ENCODE measurements at regions not wholly inside any gene's neighbourhood (a gene's known extent, or its start where the extent isn't known, plus 50 kb on each side); places are given as distances from the start of the nearest gene placed in this dataset.
A peak's percentile ranks its signal among the peaks of the same experiment; 100 is the strongest.

DNA sequence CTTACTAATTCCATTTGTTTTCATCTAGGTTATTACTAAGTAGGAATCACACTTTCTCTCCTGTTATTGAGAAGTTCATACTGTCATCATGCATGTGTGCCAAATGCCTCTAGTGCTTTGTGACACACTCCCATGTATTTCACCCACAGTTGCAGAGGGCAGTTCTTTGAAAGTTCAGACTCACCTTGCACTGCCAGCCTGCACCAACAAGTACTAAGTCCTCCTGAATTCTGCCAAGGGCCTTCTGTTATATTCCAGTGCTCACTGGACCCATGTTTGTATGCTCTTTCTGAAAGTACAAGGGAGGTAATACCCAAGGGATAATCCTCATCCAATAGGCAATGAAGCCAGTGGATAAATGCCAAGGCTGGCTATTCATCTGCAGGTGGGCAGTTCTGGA lies 136.6 kb upstream of the ARPP21 start:
- Histone ChIP-seq H3K4me1 (ENCODE audit: control insufficient read depth, insufficient read depth, low read length) (peaks cover 5% of the 10 kb centered on the region), H3K36me3 (ENCODE audit: control insufficient read depth, insufficient read depth, low read length) (no peaks in the 10 kb centered on the region), H3K27me3 (ENCODE audit: control insufficient read depth, insufficient read depth, low read length) (no peaks in the 10 kb centered on the region), H3K27ac (ENCODE audit: low read depth, low read length) (no peak overlapping the region), H3K4me3 (ENCODE audit: low read depth, low read length) (no peak overlapping the region), H3K9me3 (ENCODE audit: control insufficient read depth, insufficient read depth, low read length) (no peaks in the 10 kb centered on the region)
- no peak for DNase-seq (ENCODE audit: low read depth in 4 of 6, low spot score in 6 of 6)

DNA sequence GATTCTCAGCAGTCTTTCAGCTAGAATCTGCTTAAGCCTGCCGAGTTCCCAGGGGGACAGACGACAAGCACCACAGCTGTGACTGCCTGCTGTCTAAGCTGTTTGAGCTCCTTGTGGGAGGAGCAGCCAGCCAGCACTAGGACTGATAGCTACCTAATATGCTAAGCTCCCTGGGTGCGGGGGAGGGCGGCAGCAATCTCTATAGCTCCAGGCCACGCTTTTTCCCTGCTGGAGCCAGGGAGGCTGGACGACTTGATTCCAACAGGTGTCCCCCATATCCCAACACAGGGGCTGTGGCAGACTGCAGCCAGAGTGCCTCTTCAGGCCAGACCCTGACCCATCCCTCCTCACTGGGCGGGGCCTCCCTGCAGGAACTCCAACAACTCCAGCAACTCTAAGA lies 134.1 kb upstream of the ARPP21 start:
- Histone ChIP-seq H3K27ac (ENCODE audit: low read depth, low read length) (no peak overlapping the region), H3K36me3 (ENCODE audit: control insufficient read depth, insufficient read depth, low read length) (no peaks in the 10 kb centered on the region)

DNA sequence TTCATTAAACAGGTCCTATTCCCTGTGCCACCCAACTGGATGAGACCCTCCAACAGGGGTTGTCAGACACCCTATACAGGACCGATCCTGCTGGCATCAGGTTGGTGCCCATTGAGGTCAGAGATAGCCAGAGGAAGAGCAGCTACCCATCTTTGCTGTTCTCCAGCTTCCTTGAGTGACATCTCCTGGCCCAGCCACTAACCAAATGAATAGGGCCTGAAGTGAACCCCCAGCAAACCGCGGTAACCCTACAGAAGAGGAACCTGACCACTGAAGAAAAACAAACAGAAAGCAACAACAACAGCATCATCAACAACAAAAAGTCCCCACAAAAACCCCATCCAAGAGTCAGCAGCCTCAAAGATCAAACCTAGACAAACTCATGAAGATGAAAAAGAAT lies 133.6 kb upstream of the ARPP21 start:
- Histone ChIP-seq H3K36me3 (ENCODE audit: control insufficient read depth, insufficient read depth, low read length) (no peaks in the 10 kb centered on the region), H3K27ac (ENCODE audit: low read depth, low read length) (no peak overlapping the region), H3K27me3 (ENCODE audit: control insufficient read depth, insufficient read depth, low read length) (no peaks in the 10 kb centered on the region), H3K9me3 (ENCODE audit: control insufficient read depth, insufficient read depth, low read length) (no peaks in the 10 kb centered on the region), H3K4me3 (ENCODE audit: low read depth, low read length) (no peak overlapping the region), H3K4me1 (ENCODE audit: control insufficient read depth, insufficient read depth, low read length) (peaks cover 5% of the 10 kb centered on the region)
- no peak for DNase-seq (ENCODE audit: low read depth in 4 of 6, low spot score in 6 of 6)
- WGBS (ENCODE audit: insufficient coverage), result 97% methylated on average over 3 of the region's 3 CpGs

More for the DNA sequence above, 134.1 kb upstream of the ARPP21 start:
- Histone ChIP-seq H3K27me3 (ENCODE audit: control insufficient read depth, insufficient read depth, low read length) (no peaks in the 10 kb centered on the region), H3K4me1 (ENCODE audit: control insufficient read depth, insufficient read depth, low read length) (peaks cover 5% of the 10 kb centered on the region), H3K9me3 (ENCODE audit: control insufficient read depth, insufficient read depth, low read length) (no peaks in the 10 kb centered on the region), H3K4me3 (ENCODE audit: low read depth, low read length) (no peak overlapping the region)
- WGBS (ENCODE audit: insufficient coverage), result 33% methylated on average over 7 of the region's 7 CpGs
- peak in 3 of 6 donors; percentile 20 to 83 (median 61) for DNase-seq (ENCODE audit: low read depth in 4 of 6, low spot score in 6 of 6)

DNA sequence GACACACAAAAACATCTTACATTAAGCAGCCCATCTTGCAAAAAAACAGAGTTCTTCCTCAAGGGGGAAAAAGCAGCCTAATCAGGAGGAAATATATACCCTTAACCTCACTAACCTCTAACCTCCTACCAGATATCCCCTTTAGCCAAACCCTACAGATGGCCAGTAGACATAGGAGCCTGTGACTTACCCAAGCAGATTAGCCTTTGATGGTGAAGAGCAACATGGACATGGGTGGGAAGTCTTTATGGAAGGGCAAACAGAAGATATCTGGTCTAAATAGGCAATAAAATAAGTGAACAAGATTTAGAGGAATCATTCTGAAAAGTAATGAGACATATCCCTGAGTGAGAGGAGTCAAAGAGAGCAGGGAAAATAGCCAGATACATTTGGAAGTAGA lies 119.4 kb upstream of the ARPP21 start:
- no peak for DNase-seq (ENCODE audit: low read depth in 4 of 6, low spot score in 6 of 6)
- no peaks in the 10 kb centered on the region for H3K9me3 ChIP-seq (ENCODE audit: control insufficient read depth, insufficient read depth, low read length)
- H3K36me3 ChIP-seq (ENCODE audit: control insufficient read depth, insufficient read depth, low read length), result no peaks in the 10 kb centered on the region
- H3K27ac ChIP-seq (ENCODE audit: low read depth, low read length), result no peak overlapping the region
- no peaks in the 10 kb centered on the region for H3K4me1 ChIP-seq (ENCODE audit: control insufficient read depth, insufficient read depth, low read length)
- H3K4me3 ChIP-seq (ENCODE audit: low read depth, low read length), result no peak overlapping the region
- no peaks in the 10 kb centered on the region for H3K27me3 ChIP-seq (ENCODE audit: control insufficient read depth, insufficient read depth, low read length)

DNA sequence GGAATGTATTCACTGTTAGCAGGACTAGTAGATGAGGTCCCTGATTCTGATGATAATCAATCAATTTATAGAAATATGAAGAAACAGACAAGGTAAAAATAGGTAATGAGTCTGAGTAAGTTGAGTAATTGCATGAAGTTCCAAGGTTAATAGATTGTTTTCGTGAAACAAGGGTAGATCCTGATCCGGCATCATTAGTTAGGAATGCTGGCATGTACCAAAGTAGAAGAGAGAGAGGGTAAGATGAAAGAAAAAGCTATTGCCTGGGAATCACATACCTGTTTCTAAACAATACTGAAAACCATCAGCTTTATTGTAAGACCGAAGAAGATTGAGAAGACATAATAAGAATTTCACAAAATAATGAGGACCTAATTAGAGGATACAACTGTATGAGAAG lies 118.1 kb upstream of the ARPP21 start:
- H3K27ac ChIP-seq (ENCODE audit: low read depth, low read length), result no peak overlapping the region
- no peaks in the 10 kb centered on the region for H3K9me3 ChIP-seq (ENCODE audit: control insufficient read depth, insufficient read depth, low read length)
- no peaks in the 10 kb centered on the region for H3K27me3 ChIP-seq (ENCODE audit: control insufficient read depth, insufficient read depth, low read length)
- DNase-seq (ENCODE audit: low read depth in 4 of 6, low spot score in 6 of 6), result no peak
- WGBS (ENCODE audit: insufficient coverage), result 86% methylated on average over 1 of the region's 3 CpGs
- H3K36me3 ChIP-seq (ENCODE audit: control insufficient read depth, insufficient read depth, low read length), result no peaks in the 10 kb centered on the region
- no peak overlapping the region for H3K4me3 ChIP-seq (ENCODE audit: low read depth, low read length)
- H3K4me1 ChIP-seq (ENCODE audit: control insufficient read depth, insufficient read depth, low read length), result no peaks in the 10 kb centered on the region

DNA sequence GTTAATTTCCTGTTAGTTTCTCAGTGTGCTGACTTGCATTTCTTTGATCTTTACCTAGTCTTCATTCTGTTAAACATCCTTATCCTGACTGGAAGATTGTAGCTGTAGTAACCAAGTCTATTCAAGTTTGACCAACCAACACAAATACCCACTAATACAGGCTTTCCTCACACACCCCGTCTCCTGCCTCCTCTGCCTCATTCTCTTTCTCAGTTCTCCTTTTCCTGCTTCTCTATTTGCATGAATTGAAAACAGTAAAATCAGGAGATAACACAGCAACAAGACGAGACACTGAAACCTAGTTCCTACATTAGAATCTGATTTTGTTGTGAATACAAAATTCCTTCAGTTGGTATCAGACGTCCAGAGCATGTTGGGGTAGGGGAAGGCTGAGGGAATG lies 116.9 kb upstream of the ARPP21 start:
- WGBS (ENCODE audit: insufficient coverage), result 70% methylated on average over 2 of the region's 3 CpGs
- no peaks in the 10 kb centered on the region for H3K9me3 ChIP-seq (ENCODE audit: control insufficient read depth, insufficient read depth, low read length)
- H3K27me3 ChIP-seq (ENCODE audit: control insufficient read depth, insufficient read depth, low read length), result no peaks in the 10 kb centered on the region
- H3K27ac ChIP-seq (ENCODE audit: low read depth, low read length), result no peak overlapping the region
- H3K4me1 ChIP-seq (ENCODE audit: control insufficient read depth, insufficient read depth, low read length), result no peaks in the 10 kb centered on the region
- no peaks in the 10 kb centered on the region for H3K36me3 ChIP-seq (ENCODE audit: control insufficient read depth, insufficient read depth, low read length)
- H3K4me3 ChIP-seq (ENCODE audit: low read depth, low read length), result no peak overlapping the region
- DNase-seq (ENCODE audit: low read depth in 4 of 6, low spot score in 6 of 6), result no peak

DNA sequence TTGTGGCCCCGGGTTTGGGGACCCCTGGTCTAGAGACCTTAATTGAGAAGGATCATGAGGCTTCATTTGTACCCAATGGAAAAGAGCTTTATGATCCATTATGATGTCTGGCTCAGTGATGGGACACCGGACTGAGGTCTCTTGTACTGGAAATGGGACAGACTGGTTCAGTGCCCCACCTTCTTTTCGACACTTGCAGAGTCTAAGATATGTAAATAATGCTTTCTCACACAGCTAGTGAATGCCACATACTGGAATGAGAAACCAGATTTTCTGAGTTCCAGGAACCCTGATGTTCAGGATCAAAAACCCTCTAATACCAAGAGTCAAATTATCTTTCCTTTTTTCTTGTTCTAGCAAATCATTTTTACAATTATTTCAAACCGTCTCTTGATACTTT lies 116.3 kb upstream of the ARPP21 start:
- Histone ChIP-seq H3K4me1 (ENCODE audit: control insufficient read depth, insufficient read depth, low read length) (no peaks in the 10 kb centered on the region), H3K4me3 (ENCODE audit: low read depth, low read length) (no peak overlapping the region), H3K27ac (ENCODE audit: low read depth, low read length) (no peak overlapping the region), H3K36me3 (ENCODE audit: control insufficient read depth, insufficient read depth, low read length) (no peaks in the 10 kb centered on the region), H3K9me3 (ENCODE audit: control insufficient read depth, insufficient read depth, low read length) (no peaks in the 10 kb centered on the region), H3K27me3 (ENCODE audit: control insufficient read depth, insufficient read depth, low read length) (no peaks in the 10 kb centered on the region)
- WGBS (ENCODE audit: insufficient coverage), result 91% methylated on average over 4 of the region's 4 CpGs
- no peak for DNase-seq (ENCODE audit: low read depth in 4 of 6, low spot score in 6 of 6)

DNA sequence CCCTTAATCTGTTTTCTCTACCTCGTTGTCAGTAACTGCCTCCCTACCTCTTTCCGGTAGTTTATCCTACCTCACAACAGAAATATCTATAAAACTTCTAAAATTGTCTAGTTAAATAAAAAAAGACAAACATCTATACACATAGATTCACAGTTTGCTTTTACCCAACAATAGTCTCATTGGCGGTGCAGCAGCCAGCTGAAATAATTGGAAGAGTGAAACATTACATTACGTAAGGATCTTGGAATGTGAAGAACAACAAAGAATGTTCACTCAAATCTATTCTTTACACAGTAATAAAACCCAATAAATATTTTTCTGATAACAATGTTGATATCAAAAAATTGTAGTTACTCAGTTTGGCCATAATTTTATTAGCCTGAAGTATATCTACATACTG lies 115.5 kb upstream of the ARPP21 start:
- Histone ChIP-seq H3K27me3 (ENCODE audit: control insufficient read depth, insufficient read depth, low read length) (no peaks in the 10 kb centered on the region), H3K4me1 (ENCODE audit: control insufficient read depth, insufficient read depth, low read length) (no peaks in the 10 kb centered on the region), H3K4me3 (ENCODE audit: low read depth, low read length) (no peak overlapping the region), H3K27ac (ENCODE audit: low read depth, low read length) (no peak overlapping the region), H3K9me3 (ENCODE audit: control insufficient read depth, insufficient read depth, low read length) (no peaks in the 10 kb centered on the region), H3K36me3 (ENCODE audit: control insufficient read depth, insufficient read depth, low read length) (no peaks in the 10 kb centered on the region)
- DNase-seq (ENCODE audit: low read depth in 4 of 6, low spot score in 6 of 6), result no peak
- no CpG with 5 or more reads among the region's 4 CpGs for WGBS (ENCODE audit: insufficient coverage)

DNA sequence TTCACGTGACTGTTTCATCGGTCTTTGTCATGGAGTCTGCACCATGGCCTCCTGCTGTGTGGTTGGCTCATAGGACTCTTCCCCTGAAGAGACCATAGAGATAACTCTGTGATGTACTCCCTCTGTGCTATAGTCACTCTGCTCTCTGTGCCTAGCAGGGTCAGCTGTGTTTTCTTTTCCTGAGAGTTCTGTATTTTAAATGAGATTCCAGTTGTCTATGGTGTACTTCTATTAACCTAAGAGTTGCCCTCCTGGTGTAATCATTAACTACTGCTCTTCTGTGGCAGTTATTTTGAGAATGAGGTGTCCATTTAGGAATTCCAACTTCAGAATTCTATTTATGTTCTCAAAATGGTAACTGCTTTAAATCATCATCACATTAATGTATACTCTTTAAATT lies 114.5 kb upstream of the ARPP21 start:
- 88% methylated on average over 2 of the region's 2 CpGs for whole genome bisulfite sequencing (ENCODE audit: insufficient coverage)
- Histone ChIP-seq H3K4me3 (ENCODE audit: low read depth, low read length) (no peak overlapping the region), H3K36me3 (ENCODE audit: control insufficient read depth, insufficient read depth, low read length) (no peaks in the 10 kb centered on the region), H3K4me1 (ENCODE audit: control insufficient read depth, insufficient read depth, low read length) (no peaks in the 10 kb centered on the region), H3K27me3 (ENCODE audit: control insufficient read depth, insufficient read depth, low read length) (no peaks in the 10 kb centered on the region), H3K9me3 (ENCODE audit: control insufficient read depth, insufficient read depth, low read length) (no peaks in the 10 kb centered on the region), H3K27ac (ENCODE audit: low read depth, low read length) (no peak overlapping the region)
- no peak for DNase-seq (ENCODE audit: low read depth in 4 of 6, low spot score in 6 of 6)

DNA sequence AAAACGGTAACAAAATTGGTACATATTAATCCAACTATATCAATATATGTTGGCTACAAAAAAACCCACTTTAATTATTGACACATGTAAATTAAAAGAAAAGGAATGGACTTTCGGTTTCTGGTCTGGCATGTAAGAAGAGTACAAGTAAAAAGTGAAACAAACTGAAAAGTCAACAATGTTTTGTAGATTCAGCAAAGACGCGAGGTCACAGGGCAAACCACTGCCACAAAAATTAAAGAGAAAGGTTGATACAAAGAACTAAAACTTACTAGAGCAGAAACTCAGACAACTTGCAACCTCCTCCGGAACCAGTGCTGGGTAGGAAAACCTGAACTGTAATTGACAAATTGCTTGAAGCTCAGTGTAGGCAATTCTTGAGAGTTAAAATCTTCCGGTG lies 110.6 kb upstream of the ARPP21 start:
- Histone ChIP-seq H3K9me3 (ENCODE audit: control insufficient read depth, insufficient read depth, low read length) (no peaks in the 10 kb centered on the region), H3K36me3 (ENCODE audit: control insufficient read depth, insufficient read depth, low read length) (no peaks in the 10 kb centered on the region), H3K4me1 (ENCODE audit: control insufficient read depth, insufficient read depth, low read length) (no peaks in the 10 kb centered on the region), H3K27ac (ENCODE audit: low read depth, low read length) (no peak overlapping the region), H3K4me3 (ENCODE audit: low read depth, low read length) (no peak overlapping the region), H3K27me3 (ENCODE audit: control insufficient read depth, insufficient read depth, low read length) (no peaks in the 10 kb centered on the region)
- no peak for DNase-seq (ENCODE audit: low read depth in 4 of 6, low spot score in 6 of 6)
- no CpG with 5 or more reads among the region's 6 CpGs for WGBS (ENCODE audit: insufficient coverage)

DNA sequence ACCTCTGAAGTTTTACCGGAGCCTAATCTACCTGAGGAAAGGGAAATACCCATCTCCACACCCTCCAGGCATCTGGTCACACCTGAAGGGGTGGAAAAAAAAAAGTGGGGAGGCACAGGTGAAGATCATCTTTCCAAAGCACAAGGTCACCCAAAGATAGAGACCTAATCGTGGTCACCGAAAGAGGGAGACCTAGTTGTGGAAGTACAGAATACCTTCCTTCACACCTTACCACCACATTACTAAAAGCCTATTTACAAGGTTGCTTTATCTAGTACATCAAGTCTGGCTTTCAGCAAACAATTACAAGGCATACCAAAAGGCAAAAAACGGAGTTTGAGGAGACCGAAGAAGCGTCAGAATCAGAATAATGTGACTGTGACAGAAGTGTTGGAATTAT lies 110.0 kb upstream of the ARPP21 start:
- no peaks in the 10 kb centered on the region for H3K36me3 ChIP-seq (ENCODE audit: control insufficient read depth, insufficient read depth, low read length)
- 93% methylated on average over 2 of the region's 6 CpGs for WGBS (ENCODE audit: insufficient coverage)
- H3K27me3 ChIP-seq (ENCODE audit: control insufficient read depth, insufficient read depth, low read length), result no peaks in the 10 kb centered on the region
- H3K4me1 ChIP-seq (ENCODE audit: control insufficient read depth, insufficient read depth, low read length), result no peaks in the 10 kb centered on the region
- H3K27ac ChIP-seq (ENCODE audit: low read depth, low read length), result no peak overlapping the region
- no peaks in the 10 kb centered on the region for H3K9me3 ChIP-seq (ENCODE audit: control insufficient read depth, insufficient read depth, low read length)
- no peak for DNase-seq (ENCODE audit: low read depth in 4 of 6, low spot score in 6 of 6)
- H3K4me3 ChIP-seq (ENCODE audit: low read depth, low read length), result no peak overlapping the region

All from spinal cord (tissue), 9 donors.